NB4 (cell line): ENCODE measurements at regions not wholly inside any gene's neighbourhood (a gene's known extent, or its start where the extent isn't known, plus 50 kb on each side); places are given as distances from the start of the nearest gene placed in this dataset.

Experiments used
- CTCF ChIP-seq: IDR thresholded peaks from one replicate; pipeline ENCODE4 v1.5.1; 2012; ENCODE audit warnings: low read depth, low read length
- MAX ChIP-seq: IDR thresholded peaks from 2 replicates; pipeline ENCODE4 v1.6.1; 2011; ENCODE audit warnings: low read depth, low read length
- MYC ChIP-seq: IDR thresholded peaks from 2 replicates; pipeline ENCODE4 v1.6.1; 2011; ENCODE audit warnings: low read depth, low read length
- POLR2A ChIP-seq: IDR thresholded peaks from 2 replicates; pipeline ENCODE4 v1.6.1; 2011; ENCODE audit warnings: mild to moderate bottlenecking; ENCODE audit not compliant: insufficient read length; ENCODE audit errors: extremely low read depth

GRCh38 chr2:239688840-239689239 lies 288.0 kb upstream of the HDAC4 start:
- TF ChIP-seq CTCF (no peak), POLR2A (no peak), MAX (no peak), MYC (no peak)
